ENCODE measurements at regions not wholly inside any gene's neighbourhood (a gene's known extent, or its start where the extent isn't known, plus 50 kb on each side); places are given as distances from the start of the nearest gene placed in this dataset.

DNA sequence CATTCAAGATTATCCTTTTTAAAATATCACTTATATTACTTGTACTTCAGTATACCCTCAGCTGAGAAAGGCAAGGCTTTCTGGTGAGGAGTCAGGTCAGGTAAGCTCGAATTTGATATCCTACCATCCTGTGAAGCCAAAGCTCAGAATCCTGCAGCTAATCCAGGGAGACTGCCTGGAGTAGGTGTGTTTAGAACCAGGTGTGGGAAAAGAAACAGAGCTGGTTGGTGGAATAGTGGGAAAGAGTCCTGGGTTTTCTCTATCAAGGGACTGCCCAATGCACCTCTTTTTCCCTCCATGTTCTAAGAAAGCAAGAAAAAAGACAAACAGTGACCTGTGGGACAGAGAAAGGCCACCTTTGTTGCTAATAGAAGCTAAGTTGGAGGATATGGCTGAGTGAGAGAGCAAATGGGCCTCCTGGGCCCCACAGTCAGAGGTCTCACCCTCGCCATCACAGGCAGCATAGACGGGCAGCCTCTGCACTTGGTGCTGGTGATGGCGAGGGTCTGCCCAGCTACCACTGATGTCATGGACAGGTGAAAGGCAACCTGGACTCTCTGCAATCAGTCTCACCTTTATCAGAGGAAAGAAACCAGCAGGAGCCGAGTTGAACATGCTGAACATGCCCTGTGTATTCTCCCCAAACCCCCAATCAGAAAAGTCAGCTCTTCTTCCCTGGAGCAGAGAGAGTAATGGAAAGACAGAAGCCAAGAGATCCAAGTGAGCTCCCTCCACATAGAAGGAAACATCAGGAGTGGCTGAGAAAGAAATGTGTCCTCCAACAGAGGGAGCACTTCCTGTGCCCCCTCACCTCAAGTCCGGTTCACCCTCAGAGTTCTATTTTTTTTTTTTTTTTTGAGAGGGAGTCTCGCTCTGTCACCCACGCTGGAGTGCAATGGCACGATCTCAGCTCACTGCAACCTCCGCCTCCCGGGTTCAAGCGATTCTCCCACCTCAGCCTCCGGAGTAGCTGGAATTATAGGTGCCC lies 491.3 kb downstream of the BUD13 start:
- Histone ChIP-seq H3K4me1 (ENCODE audit: control insufficient read depth in 5 of 5, insufficient read depth in 5 of 5, low read length in 5 of 5) (peaks cover 5 to 27% (median 16%) of the 10 kb centered on the region in 5 donors), H3K9me3 (ENCODE audit: control insufficient read depth in 5 of 5, low read length in 5 of 5) (no peaks in the 10 kb centered on the region), H3K9ac (ENCODE audit: low read length in 5 of 5) (no peak overlapping the region), H3K4me3 (ENCODE audit: low read depth in 1 of 5, low read length in 5 of 5) (no peak overlapping the region), H3K27ac (ENCODE audit: low read depth, low read length) (no peak overlapping the region), H3K27me3 (ENCODE audit: control insufficient read depth in 5 of 5, insufficient read depth in 4 of 5, low read length in 5 of 5) (no peaks in the 10 kb centered on the region), H3K36me3 (ENCODE audit: control insufficient read depth in 5 of 5, insufficient read depth in 5 of 5, low read length in 5 of 5) (no peaks in the 10 kb centered on the region)

DNA sequence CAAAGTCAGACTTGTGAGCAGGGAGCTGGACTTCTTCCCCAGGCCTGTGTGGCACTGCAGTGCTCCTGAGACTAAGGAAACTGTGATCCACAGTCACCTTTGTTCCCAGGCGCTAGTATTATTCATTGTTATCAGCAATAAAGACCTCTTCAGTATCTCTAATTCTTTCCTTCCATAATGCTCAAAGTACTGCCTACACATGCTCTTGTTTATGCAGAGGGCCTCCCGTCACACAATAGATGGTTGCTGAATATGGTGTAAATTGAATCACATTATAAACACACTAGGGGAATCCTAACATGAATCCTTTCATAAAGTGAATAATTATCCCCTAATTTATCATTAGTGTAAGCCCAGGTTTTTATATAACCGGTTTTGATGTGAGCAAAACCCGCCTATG lies 493.3 kb downstream of the BUD13 start:
- Histone ChIP-seq H3K27ac (ENCODE audit: low read depth, low read length) (no peak overlapping the region), H3K9me3 (ENCODE audit: control insufficient read depth in 5 of 5, low read length in 5 of 5) (no peaks in the 10 kb centered on the region), H3K27me3 (ENCODE audit: control insufficient read depth in 5 of 5, insufficient read depth in 4 of 5, low read length in 5 of 5) (no peaks in the 10 kb centered on the region), H3K4me1 (ENCODE audit: control insufficient read depth in 5 of 5, insufficient read depth in 5 of 5, low read length in 5 of 5) (peaks cover 5 to 32% (median 19%) of the 10 kb centered on the region in 5 donors), H3K9ac (ENCODE audit: low read length in 5 of 5) (no peak overlapping the region), H3K4me3 (ENCODE audit: low read depth in 1 of 5, low read length in 5 of 5) (no peak overlapping the region), H3K36me3 (ENCODE audit: control insufficient read depth in 5 of 5, insufficient read depth in 5 of 5, low read length in 5 of 5) (no peaks in the 10 kb centered on the region)

DNA sequence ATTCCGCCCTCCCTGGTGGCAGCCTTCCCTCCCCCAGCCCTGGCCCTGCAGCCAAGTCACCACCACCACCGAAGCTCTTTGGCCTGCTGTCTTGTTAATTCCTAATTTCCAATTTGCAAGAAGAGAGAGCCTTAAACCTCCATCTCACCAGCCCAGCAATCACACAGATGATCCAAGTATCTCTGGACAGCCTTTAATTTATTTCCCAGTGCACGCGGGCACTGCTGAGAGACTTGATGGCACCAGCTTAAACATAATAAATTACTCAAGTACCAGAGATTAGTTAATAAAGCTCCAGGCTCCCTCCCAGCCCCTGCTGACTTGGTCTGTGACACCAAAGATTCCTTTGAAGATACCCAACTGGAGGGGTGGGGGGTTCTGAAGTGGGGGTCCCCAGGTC lies 494.7 kb downstream of the BUD13 start:
- no peak overlapping the region for H3K9ac ChIP-seq (ENCODE audit: low read length in 5 of 5)
- H3K27ac ChIP-seq (ENCODE audit: low read depth, low read length): no peak overlapping the region
- no peaks in the 10 kb centered on the region for H3K9me3 ChIP-seq (ENCODE audit: control insufficient read depth in 5 of 5, low read length in 5 of 5)
- peaks cover 0 to 4% (median 0%) of the 10 kb centered on the region in 5 donors for H3K27me3 ChIP-seq (ENCODE audit: control insufficient read depth in 5 of 5, insufficient read depth in 4 of 5, low read length in 5 of 5)
- peaks cover under 1 to 20% (median 11%) of the 10 kb centered on the region in 5 donors for H3K4me1 ChIP-seq (ENCODE audit: control insufficient read depth in 5 of 5, insufficient read depth in 5 of 5, low read length in 5 of 5)
- no peaks in the 10 kb centered on the region for H3K36me3 ChIP-seq (ENCODE audit: control insufficient read depth in 5 of 5, insufficient read depth in 5 of 5, low read length in 5 of 5)
- no peak overlapping the region for H3K4me3 ChIP-seq (ENCODE audit: low read depth in 1 of 5, low read length in 5 of 5)

DNA sequence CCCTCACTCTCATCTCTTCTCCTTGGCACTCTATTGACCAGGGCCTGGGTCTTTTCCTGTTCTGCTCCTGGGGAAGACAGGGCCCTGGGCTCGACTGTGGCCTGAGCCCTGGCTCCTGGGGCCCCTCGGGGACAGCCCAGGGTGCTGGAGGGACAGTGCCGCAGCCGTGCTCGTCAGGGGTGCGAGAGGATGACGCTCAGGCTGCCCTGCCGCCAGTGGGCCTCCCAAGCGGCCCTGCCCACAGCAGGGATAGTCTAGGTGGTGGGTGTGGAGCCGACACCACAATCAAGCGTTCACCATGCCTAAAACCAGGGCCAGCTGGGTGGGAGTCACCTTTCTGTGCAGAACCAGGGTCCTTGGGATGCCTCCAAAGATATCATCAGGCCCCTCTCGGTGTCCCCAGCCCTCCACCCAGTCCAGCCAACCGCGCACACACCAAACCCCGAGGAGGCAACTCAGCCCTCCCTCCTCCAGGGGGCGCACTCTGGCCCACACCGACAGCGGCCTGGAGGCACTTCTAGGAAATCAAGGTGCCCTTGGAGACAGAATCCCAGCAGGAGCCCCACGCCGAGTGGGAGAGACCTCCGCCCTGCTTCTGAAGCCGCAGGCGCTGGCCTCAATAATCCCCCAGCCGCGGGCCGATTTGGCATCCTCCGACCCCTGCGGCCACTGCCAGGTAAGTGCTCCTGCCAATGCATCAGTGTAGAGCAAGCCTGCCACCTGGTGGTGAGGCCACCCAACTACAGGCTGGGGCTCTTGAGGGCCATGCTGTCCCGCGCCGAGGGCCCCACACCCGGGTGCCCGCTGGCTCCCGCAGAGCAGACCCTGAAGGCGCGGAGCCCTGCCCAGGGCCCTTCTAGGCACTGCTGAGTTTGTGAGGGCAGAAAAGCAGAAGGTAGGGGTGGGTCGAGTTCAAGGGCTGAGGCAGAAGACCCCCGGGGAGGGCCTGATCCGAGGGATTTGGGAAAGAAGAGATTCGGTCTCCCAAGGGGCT lies 496.4 kb downstream of the BUD13 start:
- H3K27me3 ChIP-seq (ENCODE audit: control insufficient read depth in 5 of 5, insufficient read depth in 4 of 5, low read length in 5 of 5): peaks cover 0 to 8% (median 0%) of the 10 kb centered on the region in 5 donors
- H3K4me3 ChIP-seq (ENCODE audit: low read depth in 1 of 5, low read length in 5 of 5): peak overlapping the region in 4 of 5 donors; percentile 45 to 55 (median 48)
- H3K9ac ChIP-seq (ENCODE audit: low read length in 5 of 5): no peak overlapping the region
- H3K9me3 ChIP-seq (ENCODE audit: control insufficient read depth in 5 of 5, low read length in 5 of 5): no peaks in the 10 kb centered on the region
- H3K4me1 ChIP-seq (ENCODE audit: control insufficient read depth in 5 of 5, insufficient read depth in 5 of 5, low read length in 5 of 5): peaks cover 0 to 9% (median 3%) of the 10 kb centered on the region in 5 donors
- H3K27ac ChIP-seq (ENCODE audit: low read depth, low read length): no peak overlapping the region
- no peaks in the 10 kb centered on the region for H3K36me3 ChIP-seq (ENCODE audit: control insufficient read depth in 5 of 5, insufficient read depth in 5 of 5, low read length in 5 of 5)

DNA sequence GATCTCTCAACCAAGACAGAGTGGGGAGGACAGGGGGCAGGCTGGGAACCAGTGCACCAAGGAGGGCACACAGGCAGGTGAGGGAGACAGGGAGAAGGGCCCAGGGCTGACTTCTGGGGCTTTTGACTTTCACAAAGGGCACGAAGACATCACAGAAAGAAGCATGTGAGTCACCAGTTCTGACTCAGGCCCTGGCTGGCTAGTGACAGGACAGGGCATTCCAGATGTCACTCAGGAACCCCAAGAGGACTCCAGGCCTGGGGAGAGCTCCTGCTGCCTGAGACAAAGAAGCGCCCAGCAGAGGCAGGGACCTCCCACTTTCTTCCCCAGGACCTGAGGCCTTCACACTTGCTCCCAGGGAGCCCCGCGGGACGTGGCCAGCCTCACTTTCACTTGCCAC lies 497.2 kb downstream of the BUD13 start:
- Histone ChIP-seq H3K9me3 (ENCODE audit: control insufficient read depth in 5 of 5, low read length in 5 of 5) (no peaks in the 10 kb centered on the region), H3K9ac (ENCODE audit: low read length in 5 of 5) (no peak overlapping the region), H3K4me3 (ENCODE audit: low read depth in 1 of 5, low read length in 5 of 5) (no peak overlapping the region), H3K36me3 (ENCODE audit: control insufficient read depth in 5 of 5, insufficient read depth in 5 of 5, low read length in 5 of 5) (no peaks in the 10 kb centered on the region), H3K27ac (ENCODE audit: low read depth, low read length) (no peak overlapping the region), H3K27me3 (ENCODE audit: control insufficient read depth in 5 of 5, insufficient read depth in 4 of 5, low read length in 5 of 5) (peaks cover 0 to 8% (median 0%) of the 10 kb centered on the region in 5 donors), H3K4me1 (ENCODE audit: control insufficient read depth in 5 of 5, insufficient read depth in 5 of 5, low read length in 5 of 5) (peaks cover 0 to 9% (median 3%) of the 10 kb centered on the region in 5 donors)

DNA sequence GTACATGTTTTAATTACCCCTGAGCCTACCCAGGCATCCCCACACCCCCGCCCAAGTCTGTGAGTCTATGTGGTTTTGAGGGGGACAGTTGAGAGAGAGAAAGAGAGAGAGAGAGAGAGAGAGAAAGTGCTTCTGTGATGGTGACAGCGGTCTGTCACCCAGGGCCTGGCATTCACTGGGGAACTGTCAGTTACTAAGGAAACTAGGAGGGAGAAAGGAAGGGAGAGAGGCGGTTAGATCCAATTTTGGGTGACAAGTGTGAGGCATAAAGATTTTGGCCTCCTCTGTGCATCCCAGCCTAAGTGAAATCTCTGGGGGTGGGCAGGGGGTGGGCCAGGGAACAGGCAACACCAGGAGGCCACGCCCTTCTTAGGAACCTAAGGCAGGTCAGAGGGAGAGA lies 498.3 kb downstream of the BUD13 start:
- Histone ChIP-seq H3K4me3 (ENCODE audit: low read depth in 1 of 5, low read length in 5 of 5) (no peak overlapping the region), H3K36me3 (ENCODE audit: control insufficient read depth in 5 of 5, insufficient read depth in 5 of 5, low read length in 5 of 5) (no peaks in the 10 kb centered on the region), H3K4me1 (ENCODE audit: control insufficient read depth in 5 of 5, insufficient read depth in 5 of 5, low read length in 5 of 5) (peaks cover 0 to 9% (median 3%) of the 10 kb centered on the region in 5 donors), H3K27me3 (ENCODE audit: control insufficient read depth in 5 of 5, insufficient read depth in 4 of 5, low read length in 5 of 5) (peaks cover 0 to 8% (median 0%) of the 10 kb centered on the region in 5 donors), H3K27ac (ENCODE audit: low read depth, low read length) (no peak overlapping the region), H3K9me3 (ENCODE audit: control insufficient read depth in 5 of 5, low read length in 5 of 5) (no peaks in the 10 kb centered on the region), H3K9ac (ENCODE audit: low read length in 5 of 5) (no peak overlapping the region)

DNA sequence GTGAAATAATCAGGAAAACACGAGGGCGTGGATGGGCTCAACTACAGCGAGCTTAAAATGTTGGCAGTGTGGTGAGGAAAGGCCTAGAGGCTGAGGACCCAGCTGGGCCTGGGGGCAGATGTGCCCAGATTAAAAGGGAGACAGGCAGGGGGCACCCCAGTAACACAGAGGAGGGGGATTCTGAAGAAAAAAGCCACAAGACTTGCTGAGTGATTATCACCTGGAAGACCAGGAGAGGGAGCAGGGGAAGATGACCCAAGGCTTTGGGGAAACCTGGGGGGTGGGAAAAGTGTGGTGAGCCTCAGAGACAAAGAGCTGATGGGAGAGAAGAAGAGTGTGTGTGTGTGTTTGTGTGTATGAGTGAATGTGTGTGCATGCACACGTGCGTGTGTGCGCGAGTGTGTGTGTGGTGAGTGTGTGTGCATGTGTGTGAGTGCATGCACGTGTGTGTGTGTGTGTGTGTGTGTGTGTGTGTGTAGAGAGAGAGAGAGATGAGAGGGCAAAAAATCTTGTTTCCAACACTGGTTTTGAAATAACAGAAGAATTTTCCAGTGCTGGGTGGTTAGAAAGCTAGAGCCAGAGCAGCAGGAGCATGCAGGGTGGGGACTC lies 500.5 kb downstream of the BUD13 start:
- Histone ChIP-seq H3K27me3 (ENCODE audit: control insufficient read depth in 5 of 5, insufficient read depth in 4 of 5, low read length in 5 of 5) (peaks cover 0 to 8% (median 0%) of the 10 kb centered on the region in 5 donors), H3K4me3 (ENCODE audit: low read depth in 1 of 5, low read length in 5 of 5) (no peak overlapping the region), H3K27ac (ENCODE audit: low read depth, low read length) (no peak overlapping the region), H3K4me1 (ENCODE audit: control insufficient read depth in 5 of 5, insufficient read depth in 5 of 5, low read length in 5 of 5) (peaks cover 0 to 9% (median 3%) of the 10 kb centered on the region in 5 donors), H3K9me3 (ENCODE audit: control insufficient read depth in 5 of 5, low read length in 5 of 5) (no peaks in the 10 kb centered on the region), H3K9ac (ENCODE audit: low read length in 5 of 5) (no peak overlapping the region), H3K36me3 (ENCODE audit: control insufficient read depth in 5 of 5, insufficient read depth in 5 of 5, low read length in 5 of 5) (no peaks in the 10 kb centered on the region)

DNA sequence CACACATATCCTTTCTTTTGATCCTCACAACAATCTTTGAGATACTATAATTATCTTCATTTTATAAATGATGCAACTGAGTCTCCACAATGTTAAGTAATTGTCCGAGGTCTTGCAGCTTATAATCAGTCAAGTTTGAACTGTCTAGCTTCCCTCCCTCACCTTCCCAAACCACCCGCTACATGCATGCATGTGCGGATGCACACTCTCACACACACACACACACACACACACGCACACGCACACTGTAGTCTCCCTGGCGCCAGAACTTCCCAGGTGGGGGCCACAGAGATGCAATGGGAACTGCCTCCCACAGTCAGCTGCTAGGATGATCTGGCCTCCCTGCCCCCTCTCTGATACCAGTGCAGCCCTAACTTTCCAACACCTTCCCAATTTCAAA lies 501.3 kb downstream of the BUD13 start:
- Histone ChIP-seq H3K4me1 (ENCODE audit: control insufficient read depth in 5 of 5, insufficient read depth in 5 of 5, low read length in 5 of 5) (peaks cover 0 to 7% (median 3%) of the 10 kb centered on the region in 5 donors), H3K9ac (ENCODE audit: low read length in 5 of 5) (no peak overlapping the region), H3K27me3 (ENCODE audit: control insufficient read depth in 5 of 5, insufficient read depth in 4 of 5, low read length in 5 of 5) (peaks cover 0 to 8% (median 0%) of the 10 kb centered on the region in 5 donors), H3K36me3 (ENCODE audit: control insufficient read depth in 5 of 5, insufficient read depth in 5 of 5, low read length in 5 of 5) (no peaks in the 10 kb centered on the region), H3K9me3 (ENCODE audit: control insufficient read depth in 5 of 5, low read length in 5 of 5) (no peaks in the 10 kb centered on the region), H3K4me3 (ENCODE audit: low read depth in 1 of 5, low read length in 5 of 5) (no peak overlapping the region), H3K27ac (ENCODE audit: low read depth, low read length) (no peak overlapping the region)

DNA sequence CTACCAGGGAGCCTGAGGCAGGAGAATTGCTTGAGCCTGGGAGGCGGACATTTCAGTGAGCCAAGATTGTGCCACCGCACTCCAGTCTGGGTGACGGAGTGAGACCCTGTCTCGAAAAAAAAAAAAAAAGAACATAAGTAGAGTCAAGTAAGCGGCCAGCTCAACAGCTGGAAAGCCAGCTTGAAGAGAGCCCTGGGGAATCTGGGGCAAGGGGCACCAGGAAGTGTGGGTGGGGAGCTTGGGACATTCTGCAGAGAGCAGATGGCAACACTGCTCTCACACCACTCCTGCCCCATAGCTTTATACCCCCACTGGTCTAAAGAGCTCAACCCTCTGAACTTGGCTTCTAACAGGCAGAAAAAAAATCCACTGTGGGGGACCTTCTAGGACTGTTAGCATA lies 505.6 kb downstream of the BUD13 start:
- Histone ChIP-seq H3K9me3 (ENCODE audit: control insufficient read depth in 5 of 5, low read length in 5 of 5) (no peaks in the 10 kb centered on the region), H3K4me1 (ENCODE audit: control insufficient read depth in 5 of 5, insufficient read depth in 5 of 5, low read length in 5 of 5) (peaks cover 0 to 2% (median 0%) of the 10 kb centered on the region in 5 donors), H3K4me3 (ENCODE audit: low read depth in 1 of 5, low read length in 5 of 5) (no peak overlapping the region)

More for the DNA sequence above, 505.6 kb downstream of the BUD13 start:
- Histone ChIP-seq H3K36me3 (ENCODE audit: control insufficient read depth in 5 of 5, insufficient read depth in 5 of 5, low read length in 5 of 5) (no peaks in the 10 kb centered on the region), H3K27ac (ENCODE audit: low read depth, low read length) (no peak overlapping the region), H3K9ac (ENCODE audit: low read length in 5 of 5) (no peak overlapping the region), H3K27me3 (ENCODE audit: control insufficient read depth in 5 of 5, insufficient read depth in 4 of 5, low read length in 5 of 5) (peaks cover 4 to 13% (median 11%) of the 10 kb centered on the region in 5 donors)
